Activated effector memory CD4-positive, alpha-beta T cell treated with anti-CD3 and anti-CD28 coated beads, Interleukin-2, amount 50 U/mL, for 16 hours (primary cell): ENCODE measurements at regions not wholly inside any gene's neighbourhood (a gene's known extent, or its start where the extent isn't known, plus 50 kb on each side); places are given as distances from the start of the nearest gene placed in this dataset.
"Not testable (repeated sequence)": the region's sequence is repeated elsewhere in the genome, so short reads cannot be mapped to it uniquely, and the experiment has no call there.

Source experiments
- DNase-seq: peaks from one replicate; pipeline ENCODE4 v3.0.0-alpha.2; 2020

GRCh38 chr14:30270200-30271161 lies 288.5 kb upstream of the G2E3 start:
- DNase-seq: peak; percentile 80

DNA sequence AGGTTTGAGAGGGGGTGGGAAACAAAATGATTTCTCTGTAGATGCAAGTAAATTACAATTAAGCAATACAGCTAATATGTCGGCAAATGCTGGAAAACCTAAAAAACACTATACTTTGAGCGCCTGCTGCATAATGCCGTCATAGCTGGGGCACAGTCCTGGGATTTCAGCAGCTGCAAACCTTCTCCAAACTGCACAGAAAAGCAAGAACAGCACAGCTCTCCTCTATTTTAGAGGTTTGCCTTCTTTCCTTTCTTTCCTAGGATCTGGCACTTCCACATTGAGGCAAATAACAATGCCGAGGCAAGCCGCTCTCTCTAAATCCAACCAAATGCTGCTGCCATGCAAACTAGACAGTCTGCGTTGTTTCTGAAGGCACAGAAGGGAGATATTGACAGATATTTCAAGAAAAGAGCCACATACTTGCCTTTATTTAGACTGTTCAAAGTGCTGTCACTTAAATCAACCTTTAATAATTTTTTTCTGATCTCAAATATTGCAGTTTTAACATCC lies 287.1 kb upstream of the G2E3 start:
- DNase-seq: no peak

GRCh38 chr14:30272848-30273832 lies 285.8 kb upstream of the G2E3 start:
- DNase-seq: no peak

- no peak for DNase-seq
These were observed 283.4 kb upstream of the G2E3 start for GRCh38 chr14:30275604-30276003.

GRCh38 chr14:30277268-30277667 lies 281.7 kb upstream of the G2E3 start:
- no peak for DNase-seq

DNA sequence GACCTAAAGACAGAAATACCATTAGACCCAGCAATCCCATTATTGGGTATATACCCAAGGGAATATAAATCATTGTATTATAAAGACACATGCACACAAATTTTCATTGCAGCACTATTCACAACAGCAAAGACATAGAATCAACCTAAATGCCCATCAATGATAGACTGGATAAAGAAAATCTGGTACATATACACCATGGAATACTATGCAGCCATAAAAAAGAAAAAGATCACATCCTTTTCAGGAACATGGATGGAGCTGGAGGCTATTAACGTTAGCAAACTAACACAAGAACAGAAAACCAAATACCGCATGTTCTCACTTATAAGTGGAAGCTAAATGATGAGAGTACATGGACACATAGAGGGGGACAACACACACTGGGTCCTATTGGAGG lies 280.1 kb upstream of the G2E3 start:
- not testable (repeated sequence) for DNase-seq

- DNase-seq: no peak
These were observed 275.0 kb upstream of the G2E3 start for GRCh38 chr14:30283822-30284446.

GRCh38 chr14:30284808-30285207 lies 274.1 kb upstream of the G2E3 start:
- no peak for DNase-seq

DNA sequence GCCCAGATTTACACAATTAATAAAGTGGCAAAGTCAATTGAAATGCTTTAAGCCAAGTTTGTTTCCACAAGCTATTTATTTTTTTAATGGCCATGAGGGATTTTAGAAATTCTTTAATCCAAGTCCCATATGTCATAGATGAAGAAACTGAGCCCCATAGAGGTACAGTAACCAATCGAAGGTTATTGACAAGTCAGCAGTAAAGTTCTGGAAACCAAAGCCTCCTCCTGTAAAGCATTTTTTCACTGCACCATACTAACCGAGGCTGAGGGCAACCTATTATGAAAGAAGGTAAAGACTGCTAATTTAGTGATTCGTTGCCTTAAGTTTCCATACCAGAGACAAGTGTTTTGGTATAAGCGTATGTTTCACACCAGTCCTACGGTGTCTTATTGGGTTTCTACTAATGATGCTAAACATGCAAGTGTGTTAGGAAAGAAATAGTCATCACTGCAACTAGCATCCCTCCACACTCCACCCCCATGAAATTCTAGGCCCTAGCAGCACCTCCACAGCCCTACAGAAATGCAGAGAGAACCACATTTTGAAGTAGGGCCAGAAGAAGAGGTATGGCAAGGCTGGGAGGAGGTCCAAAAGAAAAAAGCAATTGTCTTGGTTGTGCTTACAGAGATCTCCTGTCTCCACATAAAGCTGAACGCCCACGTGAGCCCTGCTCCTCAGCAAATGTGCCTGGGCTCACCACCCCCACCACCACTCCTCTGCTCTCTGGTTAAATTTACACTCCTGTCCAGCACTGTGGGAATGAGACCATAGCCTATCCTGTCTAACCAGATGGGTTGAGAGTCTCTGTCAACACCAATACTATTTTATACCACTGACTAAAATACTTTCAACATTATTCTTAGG lies 271.1 kb upstream of the G2E3 start:
- DNase-seq: no peak

- no peak for DNase-seq
These were observed 269.0 kb upstream of the G2E3 start for GRCh38 chr14:30290001-30290400.

- no peak for DNase-seq
These were observed 267.7 kb upstream of the G2E3 start for GRCh38 chr14:30291216-30291615.

GRCh38 chr14:30292541-30292940 lies 266.4 kb upstream of the G2E3 start:
- DNase-seq: no peak

DNA sequence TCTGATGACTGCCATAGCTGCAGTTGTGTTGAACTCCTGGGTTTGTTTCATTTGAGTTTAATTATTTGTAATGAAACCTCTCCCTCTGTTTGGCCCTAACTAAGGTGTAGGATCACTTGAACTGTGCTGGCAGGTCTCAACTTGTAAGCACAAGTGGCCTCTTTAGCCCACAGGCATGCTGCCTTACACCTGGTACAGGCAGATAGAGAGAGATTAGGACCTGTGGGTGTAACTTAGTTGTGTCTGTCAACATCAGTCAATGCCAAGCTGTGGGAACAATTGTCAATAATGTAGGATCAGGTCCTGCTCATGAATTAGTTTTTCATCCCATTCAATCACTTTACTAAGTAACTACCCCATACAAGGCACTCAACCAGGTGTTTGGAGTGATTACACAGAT lies 263.0 kb upstream of the G2E3 start:
- no peak for DNase-seq

- no peak for DNase-seq
These were observed 262.0 kb upstream of the G2E3 start for GRCh38 chr14:30296931-30297405.

DNA sequence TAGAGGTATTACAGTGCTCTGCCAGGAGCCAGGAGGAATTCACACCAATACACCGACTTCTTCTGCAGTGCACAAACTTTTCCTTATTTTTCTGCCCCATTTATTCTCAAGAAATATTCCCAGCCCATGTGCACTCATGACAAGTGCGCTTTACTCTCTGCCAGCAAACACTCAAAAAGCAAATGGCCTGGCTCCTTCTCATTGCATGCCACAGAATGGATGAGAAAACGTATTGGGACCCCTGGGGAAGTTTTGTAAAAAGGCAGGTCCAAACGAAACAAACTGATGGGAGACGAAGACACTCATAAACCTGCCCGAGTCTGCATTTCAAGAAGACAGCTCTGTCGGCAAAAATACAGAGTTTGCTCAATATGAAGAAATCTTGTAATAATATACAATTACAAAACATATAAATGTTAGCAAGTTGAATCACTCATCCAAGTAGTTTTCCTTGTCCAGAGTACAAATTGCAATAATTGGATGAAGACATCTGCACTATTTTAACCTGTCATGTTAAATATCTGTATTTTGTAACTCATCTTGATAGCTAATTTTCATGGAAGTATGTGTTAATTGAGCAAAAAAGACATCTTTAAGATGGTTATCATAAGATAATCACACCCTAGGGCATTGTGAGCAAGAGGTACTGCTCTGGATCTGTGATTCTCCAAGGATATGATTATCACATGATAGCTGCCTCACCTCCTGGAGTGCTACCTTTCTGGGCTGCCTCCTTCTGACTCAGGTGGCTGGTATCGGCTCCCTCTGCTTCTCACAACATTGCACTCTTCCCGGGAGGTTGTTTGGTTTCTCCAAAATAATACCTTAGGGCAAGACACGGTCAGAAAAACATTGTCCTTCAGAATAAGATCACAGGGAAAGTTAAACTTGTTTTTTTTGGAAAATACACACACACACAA lies 260.8 kb upstream of the G2E3 start:
- DNase-seq: no peak

DNA sequence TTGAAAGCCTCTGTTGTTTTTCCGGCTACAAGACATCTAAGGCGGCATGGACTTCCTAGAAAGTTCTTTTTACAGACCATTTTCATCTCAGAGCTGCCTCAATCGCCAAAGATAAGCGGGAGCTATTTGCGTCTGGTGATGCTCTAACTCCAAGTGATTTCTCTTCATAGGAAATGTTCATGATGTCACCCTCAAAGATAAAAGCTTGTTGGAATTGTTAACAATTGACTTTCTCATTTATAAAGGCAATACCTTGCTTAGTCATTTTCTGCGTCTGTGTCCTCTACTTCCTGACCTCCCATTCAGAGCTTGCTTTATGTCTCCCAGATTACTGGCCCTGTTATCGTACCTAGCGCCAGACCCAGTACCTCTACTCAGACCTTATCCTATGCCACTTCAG lies 259.0 kb upstream of the G2E3 start:
- no peak for DNase-seq

DNA sequence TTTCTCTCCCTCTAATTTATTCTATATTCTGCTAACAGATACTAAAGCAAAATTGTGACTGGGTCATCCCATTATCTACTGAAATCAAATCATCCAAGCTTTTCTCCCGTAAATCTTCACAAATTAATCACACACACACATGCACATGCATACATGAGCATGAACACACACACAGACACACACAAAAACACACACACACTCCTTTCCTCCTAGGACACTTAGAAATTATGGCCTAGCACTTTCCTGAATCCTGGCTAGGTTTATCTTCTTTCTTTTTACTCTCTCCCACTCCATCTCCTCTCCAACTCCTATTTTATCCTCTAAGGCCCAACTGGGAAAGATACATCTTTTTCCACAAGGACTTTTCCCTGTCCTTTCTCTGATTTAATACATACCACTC lies 255.6 kb upstream of the G2E3 start:
- DNase-seq: no peak

DNA sequence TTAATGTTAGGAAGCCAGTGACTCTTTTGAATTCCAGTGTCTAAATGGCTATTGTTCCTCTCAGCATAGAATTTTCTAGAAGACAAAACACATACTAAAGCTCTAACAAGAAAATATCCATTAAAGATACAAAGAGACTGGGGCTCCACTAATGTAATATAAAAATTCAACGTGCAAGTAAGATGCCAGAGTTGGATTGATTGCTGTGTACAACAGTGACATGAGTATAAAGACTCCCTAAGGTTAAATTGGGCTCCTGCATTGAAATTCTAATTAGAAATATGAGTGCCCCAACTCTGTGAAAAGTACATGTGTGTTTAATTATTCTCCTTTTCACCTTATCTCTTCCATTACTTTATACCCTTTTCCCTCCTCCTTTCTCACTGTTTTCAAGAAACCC lies 253.6 kb upstream of the G2E3 start:
- DNase-seq: no peak

DNA sequence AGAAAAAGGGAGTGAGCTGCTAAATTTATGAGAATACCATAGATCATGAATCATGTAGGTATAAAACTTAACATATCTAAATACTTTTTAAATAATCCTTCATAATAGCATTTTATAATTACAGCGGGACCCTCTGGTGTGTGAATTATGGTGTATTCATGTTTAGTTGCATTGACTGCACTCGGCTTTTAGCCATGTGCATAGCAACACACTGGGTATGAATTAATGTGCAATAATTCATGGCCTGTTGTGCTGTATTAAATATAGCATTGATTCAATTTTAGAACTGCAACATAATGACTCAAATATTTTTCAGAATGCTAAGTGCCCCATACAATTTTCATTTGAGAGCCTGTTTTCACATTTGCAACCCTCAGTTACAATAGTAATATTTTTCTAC lies 249.6 kb upstream of the G2E3 start:
- DNase-seq: no peak

GRCh38 chr14:30312214-30312613 lies 246.7 kb upstream of the G2E3 start:
- DNase-seq: no peak

- no peak for DNase-seq
These were observed 241.2 kb upstream of the G2E3 start for GRCh38 chr14:30317729-30318128.
